Breast epithelium (tissue), 4 donors: ENCODE measurements at regions not wholly inside any gene's neighbourhood (a gene's known extent, or its start where the extent isn't known, plus 50 kb on each side); places are given as distances from the start of the nearest gene placed in this dataset.

Experiments used
- DNase-seq, 2 donors: peaks; one replicate each; pipeline ENCODE4 v3.0.0-alpha.2; 2019; ENCODE audit warnings: low spot score in 2 of 2
- H3K27ac ChIP-seq, 2 donors: fragments of 200-600 bp; sonication (generic) in 1 of 2; one replicate each; pipeline ENCODE4 v1.5.1; 2016 to 2019; ENCODE audit warnings: mild to moderate bottlenecking in 1 of 2
- H3K27me3 ChIP-seq, 2 donors: fragments of 200-600 bp; sonication (generic) in 1 of 2; one replicate each; pipeline versions ENCODE4 v1.5.1 to v1.6.0; 2017 to 2019; ENCODE audit warnings: control low read depth in 1 of 2, mild to moderate bottlenecking in 1 of 2
- H3K36me3 ChIP-seq: fragments of 200-600 bp; one replicate; pipeline ENCODE4 v1.5.1; 2019
- H3K4me1 ChIP-seq, 2 donors: fragments of 200-600 bp; sonication (generic); one replicate each; pipeline ENCODE4 v1.5.1; 2016 to 2019; ENCODE audit warnings: control low read depth in 1 of 2
- H3K4me3 ChIP-seq, 3 donors: fragments of 200-600 bp; sonication (generic); 1 replicate in 2 of 3; 2 replicates in 1 of 3; pipeline ENCODE4 v1.5.1; 2016 to 2019; ENCODE audit warnings: mild to moderate bottlenecking in 3 of 3, moderate library complexity in 2 of 3
- H3K9me3 ChIP-seq, 2 donors: fragments of 200-600 bp; sonication (generic) in 1 of 2; one replicate each; pipeline ENCODE4 v1.5.1; 2016 to 2019; ENCODE audit warnings: control low read depth in 1 of 2
- POLR2A ChIP-seq: fragments of 450-650 bp; IDR thresholded peaks from one replicate; pipeline ENCODE4 v1.6.1; 2016; ENCODE audit warnings: antibody characterized with exemption, mild to moderate bottlenecking, moderate library complexity
- POLR2AphosphoS5 ChIP-seq, 3 donors: sonication (generic); formaldehyde crosslinking; IDR thresholded peaks; one replicate each; pipeline ENCODE4 v1.6.1; 2017; ENCODE audit warnings: antibody characterized with exemption in 3 of 3
- intact Hi-C: fragments of 100-400 bp; cut with DNase I; formaldehyde crosslinking; loops from one replicate; pipeline ENCODE4 v1.15.1; 2023; ENCODE audit warnings: low total_unique reads
- TF ChIP-seq, protein P1 (sequence below), 3 donors: fragments of 450-650 bp; IDR thresholded peaks; one replicate each; pipeline ENCODE4 v1.5.1; 2016 to 2017; ENCODE audit warnings: antibody characterized with exemption in 3 of 3, mild to moderate bottlenecking in 3 of 3, moderate library complexity in 3 of 3

DNA sequence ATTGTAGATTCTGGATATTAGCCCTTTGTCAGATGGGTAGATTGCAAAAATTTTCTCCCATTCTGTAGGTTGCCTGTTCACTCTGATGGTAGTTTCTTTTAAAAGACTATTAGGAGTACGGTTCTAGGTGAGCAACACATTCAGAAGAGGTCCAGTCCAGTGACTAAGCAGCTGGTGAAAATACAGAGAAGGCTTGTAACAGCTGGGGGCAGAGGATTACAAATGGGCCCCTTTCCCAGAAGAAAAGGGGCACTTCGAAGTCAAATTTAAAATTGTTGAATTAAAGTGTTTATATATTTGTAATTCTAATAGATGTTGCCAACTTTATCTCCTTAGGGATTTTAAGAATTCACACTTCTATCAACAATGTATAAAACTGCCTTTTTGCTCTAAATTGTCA is 720.5 kb downstream of the TLE4 start:
- intact Hi-C loops: no loop called here
- Histone ChIP-seq H3K9me3 (no peaks in the 10 kb centered on the region), H3K4me1 (no peaks in the 10 kb centered on the region), H3K36me3 (no peaks in the 10 kb centered on the region), H3K4me3 (no peak overlapping the region), H3K27ac (no peak overlapping the region), H3K27me3 (no peaks in the 10 kb centered on the region)
- no peak for TF ChIP-seq POLR2AphosphoS5 (IDR thresholded peaks at IDR 0.05)
- TF ChIP-seq POLR2A: no peak
- TF ChIP-seq, protein P1, sequence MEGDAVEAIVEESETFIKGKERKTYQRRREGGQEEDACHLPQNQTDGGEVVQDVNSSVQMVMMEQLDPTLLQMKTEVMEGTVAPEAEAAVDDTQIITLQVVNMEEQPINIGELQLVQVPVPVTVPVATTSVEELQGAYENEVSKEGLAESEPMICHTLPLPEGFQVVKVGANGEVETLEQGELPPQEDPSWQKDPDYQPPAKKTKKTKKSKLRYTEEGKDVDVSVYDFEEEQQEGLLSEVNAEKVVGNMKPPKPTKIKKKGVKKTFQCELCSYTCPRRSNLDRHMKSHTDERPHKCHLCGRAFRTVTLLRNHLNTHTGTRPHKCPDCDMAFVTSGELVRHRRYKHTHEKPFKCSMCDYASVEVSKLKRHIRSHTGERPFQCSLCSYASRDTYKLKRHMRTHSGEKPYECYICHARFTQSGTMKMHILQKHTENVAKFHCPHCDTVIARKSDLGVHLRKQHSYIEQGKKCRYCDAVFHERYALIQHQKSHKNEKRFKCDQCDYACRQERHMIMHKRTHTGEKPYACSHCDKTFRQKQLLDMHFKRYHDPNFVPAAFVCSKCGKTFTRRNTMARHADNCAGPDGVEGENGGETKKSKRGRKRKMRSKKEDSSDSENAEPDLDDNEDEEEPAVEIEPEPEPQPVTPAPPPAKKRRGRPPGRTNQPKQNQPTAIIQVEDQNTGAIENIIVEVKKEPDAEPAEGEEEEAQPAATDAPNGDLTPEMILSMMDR (IDR thresholded peaks at IDR 0.05): no peak
- DNase-seq: no peak

DNA sequence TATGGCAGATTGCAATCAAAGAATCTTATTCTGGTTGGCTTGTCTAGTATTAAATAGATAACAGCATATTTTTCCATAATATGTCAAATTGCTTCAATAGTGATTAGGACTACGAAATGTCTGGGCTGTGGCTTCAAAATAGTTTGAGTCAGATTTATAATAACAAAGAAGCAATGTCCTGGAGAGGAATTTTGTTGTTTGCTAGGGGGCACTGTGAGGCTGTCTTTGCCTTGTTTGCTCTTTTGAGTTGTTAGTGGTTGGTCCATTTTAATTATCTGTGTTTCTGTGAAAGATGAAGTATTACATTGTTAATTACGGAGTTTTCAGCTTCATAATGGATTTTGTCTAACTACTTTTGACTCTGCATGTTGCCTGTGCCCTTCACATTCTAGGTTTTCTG is 713.6 kb downstream of the TLE4 start:
- Histone ChIP-seq H3K27me3 (no peaks in the 10 kb centered on the region), H3K27ac (no peak overlapping the region), H3K4me3 (no peak overlapping the region), H3K36me3 (no peaks in the 10 kb centered on the region), H3K4me1 (no peaks in the 10 kb centered on the region), H3K9me3 (no peaks in the 10 kb centered on the region)
- TF ChIP-seq, protein P1 (IDR thresholded peaks at IDR 0.05): no peak
- TF ChIP-seq POLR2A (no peak), POLR2AphosphoS5 (IDR thresholded peaks at IDR 0.05) (no peak)
- intact Hi-C loops: no loop called here
- no peak for DNase-seq

DNA sequence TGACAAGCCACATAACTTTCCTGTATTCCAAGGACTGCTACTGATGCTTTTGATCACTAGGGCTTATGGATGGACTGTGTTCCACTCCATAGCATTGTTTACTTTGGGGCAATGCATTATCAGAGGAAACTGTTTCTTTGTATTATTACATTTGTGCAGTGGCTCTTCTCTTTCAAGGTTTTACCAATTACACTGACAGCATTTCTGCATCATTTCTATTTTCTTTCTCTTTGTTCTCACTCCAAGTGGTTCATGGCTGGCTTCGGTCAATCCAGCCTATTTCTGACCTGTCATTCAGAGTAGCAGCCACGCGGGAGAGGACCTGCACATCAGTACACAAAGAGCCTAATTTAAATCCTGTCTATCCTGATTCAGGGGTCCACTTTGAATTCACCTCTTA is 711.0 kb downstream of the TLE4 start:
- Histone ChIP-seq H3K4me3 (no peak overlapping the region), H3K27ac (no peak overlapping the region), H3K9me3 (no peaks in the 10 kb centered on the region), H3K4me1 (no peaks in the 10 kb centered on the region), H3K36me3 (no peaks in the 10 kb centered on the region), H3K27me3 (no peaks in the 10 kb centered on the region)
- DNase-seq: no peak
- TF ChIP-seq POLR2A (no peak), POLR2AphosphoS5 (IDR thresholded peaks at IDR 0.05) (no peak)
- TF ChIP-seq, protein P1 (IDR thresholded peaks at IDR 0.05): no peak
- intact Hi-C loops: no loop called here

DNA sequence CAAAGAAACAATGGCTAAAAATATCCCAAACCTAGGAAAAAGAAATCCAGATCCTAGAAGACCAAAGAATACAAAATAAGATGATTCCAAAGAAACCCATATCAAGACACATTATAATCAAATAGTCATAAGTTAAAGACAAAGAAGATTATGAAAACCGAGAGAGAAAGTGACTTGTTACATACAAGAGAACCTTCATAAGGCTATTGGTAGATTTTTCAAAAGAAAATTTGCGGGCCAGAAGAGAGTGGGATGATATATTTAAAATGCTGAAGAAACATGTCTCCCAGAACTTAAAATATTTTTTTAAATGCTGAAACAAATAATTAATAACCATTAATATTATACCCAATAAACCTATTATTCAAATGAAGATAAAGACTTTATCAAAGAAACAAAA is 687.3 kb downstream of the TLE4 start:
- intact Hi-C loops: no loop called here
- Histone ChIP-seq H3K36me3 (no peaks in the 10 kb centered on the region), H3K4me3 (no peak overlapping the region), H3K27me3 (no peaks in the 10 kb centered on the region), H3K9me3 (peaks cover 6 to 24% of the 10 kb centered on the region in 2 donors), H3K27ac (no peak overlapping the region), H3K4me1 (no peaks in the 10 kb centered on the region)
- TF ChIP-seq POLR2AphosphoS5 (IDR thresholded peaks at IDR 0.05): no peak
- TF ChIP-seq, protein P1 (IDR thresholded peaks at IDR 0.05): no peak
- no peak for DNase-seq

DNA sequence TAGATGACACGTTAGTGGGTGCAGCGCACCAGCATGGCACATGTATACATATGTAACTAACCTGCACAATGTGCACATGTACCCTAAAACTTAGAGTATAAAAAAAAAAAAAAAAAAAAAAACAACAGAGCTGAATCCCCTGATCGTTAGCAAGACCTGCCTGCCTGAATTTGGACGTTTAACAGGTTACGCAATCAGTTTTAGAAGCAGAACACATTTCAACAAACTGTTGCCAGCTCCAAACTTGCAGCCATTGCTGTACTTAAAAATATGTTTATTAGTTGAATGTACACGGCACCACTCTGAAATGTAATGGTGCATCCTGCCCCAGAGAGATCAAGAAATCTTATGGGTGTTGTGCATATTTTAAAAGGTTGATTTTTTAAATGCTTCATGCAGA is 680.0 kb downstream of the TLE4 start:
- H3K27ac ChIP-seq: no peak overlapping the region
- TF ChIP-seq POLR2A (no peak), POLR2AphosphoS5 (IDR thresholded peaks at IDR 0.05) (no peak)
- TF ChIP-seq, protein P1 (IDR thresholded peaks at IDR 0.05): no peak
- H3K4me3 ChIP-seq: no peak overlapping the region
- DNase-seq: no peak
- intact Hi-C loops: no loop called here
- peaks cover 0 to 4% of the 10 kb centered on the region in 2 donors for H3K9me3 ChIP-seq
- H3K27me3 ChIP-seq: no peaks in the 10 kb centered on the region
- H3K36me3 ChIP-seq: no peaks in the 10 kb centered on the region
- H3K4me1 ChIP-seq: no peaks in the 10 kb centered on the region
